GM06990 (cell line): ENCODE measurements at regions not wholly inside any gene's neighbourhood (a gene's known extent, or its start where the extent isn't known, plus 50 kb on each side); places are given as distances from the start of the nearest gene placed in this dataset.

ENCODE experiments used
- DNase-seq: peaks from one replicate; pipeline ENCODE4 v3.0.0-alpha.2; 2011; ENCODE audit not compliant: insufficient read length; ENCODE audit errors: extremely low read depth
- H3K27me3 ChIP-seq: replicated peaks from 2 replicates; pipeline ENCODE4 v1.6.0; 2011; ENCODE audit warnings: low read length; ENCODE audit not compliant: control insufficient read depth, insufficient read depth
- H3K36me3 ChIP-seq: 2 replicates; pipeline ENCODE4 v1.5.1; 2011; ENCODE audit warnings: low read length; ENCODE audit not compliant: control insufficient read depth, insufficient read depth
- H3K4me3 ChIP-seq: replicated peaks from 2 replicates; pipeline ENCODE4 v1.5.1; 2011; ENCODE audit warnings: low read depth, mild to moderate bottlenecking, control low read depth, low read length
- CTCF ChIP-seq: IDR thresholded peaks from 2 replicates; pipeline ENCODE4 v1.5.1; 2011; ENCODE audit warnings: low read length, control low read depth, mild to moderate bottlenecking, inconsistent platforms; ENCODE audit not compliant: insufficient read depth, poor library complexity, severe bottlenecking

GRCh38 chr13:80754441-80754840, 413.5 kb upstream of the SPRY2 start:
- TF ChIP-seq CTCF, result no peak
- no peak for DNase-seq
- no peak overlapping the region for H3K4me3 ChIP-seq
- no peaks in the 10 kb centered on the region for H3K27me3 ChIP-seq
- no peaks in the 10 kb centered on the region for H3K36me3 ChIP-seq

- DNase-seq, result no peak
- Histone ChIP-seq H3K36me3 (no peaks in the 10 kb centered on the region), H3K27me3 (no peaks in the 10 kb centered on the region), H3K4me3 (no peak overlapping the region)
- no peak for TF ChIP-seq CTCF
These were observed 412.9 kb upstream of the SPRY2 start for GRCh38 chr13:80753866-80754265.

- no peak for DNase-seq
- no peak for TF ChIP-seq CTCF
These were observed 410.9 kb upstream of the SPRY2 start for GRCh38 chr13:80751854-80752253.

GRCh38 chr13:80744147-80744914, 403.4 kb upstream of the SPRY2 start:
- Histone ChIP-seq H3K27me3 (no peaks in the 10 kb centered on the region), H3K36me3 (no peaks in the 10 kb centered on the region), H3K4me3 (no peak overlapping the region)
- TF ChIP-seq CTCF, result no peak
- DNase-seq, result no peak

More at GRCh38 chr13:80751854-80752253, 410.9 kb upstream of the SPRY2 start:
- H3K36me3 ChIP-seq, result no peaks in the 10 kb centered on the region
- H3K4me3 ChIP-seq, result no peak overlapping the region
- no peaks in the 10 kb centered on the region for H3K27me3 ChIP-seq

- no peaks in the 10 kb centered on the region for H3K27me3 ChIP-seq
- no peak for DNase-seq
- no peak overlapping the region for H3K4me3 ChIP-seq
- no peak for TF ChIP-seq CTCF
- no peaks in the 10 kb centered on the region for H3K36me3 ChIP-seq
These were observed 401.1 kb upstream of the SPRY2 start for GRCh38 chr13:80742033-80742432.
